Astrocyte (in vitro differentiated cells and primary cell): ENCODE measurements at regions not wholly inside any gene's neighbourhood (a gene's known extent, or its start where the extent isn't known, plus 50 kb on each side); places are given as distances from the start of the nearest gene placed in this dataset.

Experiments used
- EZH2 ChIP-seq: IDR thresholded peaks from 2 replicates; pipeline ENCODE4 v1.6.1; 2012; ENCODE audit warnings: mild to moderate bottlenecking, low read length, inconsistent platforms; ENCODE audit not compliant: insufficient read depth
- TF ChIP-seq, protein P1 (sequence below): IDR thresholded peaks from 2 replicates; pipeline ENCODE4 v1.5.1; 2011; ENCODE audit warnings: low read depth, mild to moderate bottlenecking, inconsistent platforms, low read length, moderate library complexity; ENCODE audit not compliant: insufficient read depth

DNA sequence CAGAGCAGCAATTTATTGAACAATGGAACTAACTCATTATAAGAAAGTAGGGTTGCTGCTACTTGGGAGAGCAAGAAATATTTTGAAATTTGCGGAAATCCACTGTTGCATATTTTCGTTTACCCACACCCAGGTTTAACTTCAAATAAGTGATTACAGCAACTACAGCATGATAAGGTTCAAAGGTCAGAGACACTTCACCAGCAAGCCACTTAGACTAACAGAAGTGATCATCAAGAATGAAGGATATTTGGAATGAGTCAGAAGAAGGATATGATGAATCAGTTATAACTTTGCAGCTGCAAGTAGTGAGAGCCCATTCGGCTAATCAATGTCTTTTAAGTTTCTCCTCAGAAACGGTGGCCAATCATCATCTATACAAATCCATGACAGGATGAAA lies 199.3 kb downstream of the TMA16 start:
- TF ChIP-seq, protein P1, sequence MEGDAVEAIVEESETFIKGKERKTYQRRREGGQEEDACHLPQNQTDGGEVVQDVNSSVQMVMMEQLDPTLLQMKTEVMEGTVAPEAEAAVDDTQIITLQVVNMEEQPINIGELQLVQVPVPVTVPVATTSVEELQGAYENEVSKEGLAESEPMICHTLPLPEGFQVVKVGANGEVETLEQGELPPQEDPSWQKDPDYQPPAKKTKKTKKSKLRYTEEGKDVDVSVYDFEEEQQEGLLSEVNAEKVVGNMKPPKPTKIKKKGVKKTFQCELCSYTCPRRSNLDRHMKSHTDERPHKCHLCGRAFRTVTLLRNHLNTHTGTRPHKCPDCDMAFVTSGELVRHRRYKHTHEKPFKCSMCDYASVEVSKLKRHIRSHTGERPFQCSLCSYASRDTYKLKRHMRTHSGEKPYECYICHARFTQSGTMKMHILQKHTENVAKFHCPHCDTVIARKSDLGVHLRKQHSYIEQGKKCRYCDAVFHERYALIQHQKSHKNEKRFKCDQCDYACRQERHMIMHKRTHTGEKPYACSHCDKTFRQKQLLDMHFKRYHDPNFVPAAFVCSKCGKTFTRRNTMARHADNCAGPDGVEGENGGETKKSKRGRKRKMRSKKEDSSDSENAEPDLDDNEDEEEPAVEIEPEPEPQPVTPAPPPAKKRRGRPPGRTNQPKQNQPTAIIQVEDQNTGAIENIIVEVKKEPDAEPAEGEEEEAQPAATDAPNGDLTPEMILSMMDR = no peak
- TF ChIP-seq EZH2 = no peak
